K562 (cell line): ENCODE measurements at regions not wholly inside any gene's neighbourhood (a gene's known extent, or its start where the extent isn't known, plus 50 kb on each side); places are given as distances from the start of the nearest gene placed in this dataset.

Experiments
- ATAC-seq: fragments of 200-7000 bp; cut with Tn5 transposase; 3 replicates; pipeline ENCODE4 v1.9.1; 2020; ENCODE audit warnings: moderate library complexity
- BruUV-seq: library from RNA; stranded (reverse); fragments of 400-500 nt; replicated peaks from 2 replicates; lab custom pipeline; 2021; lab: Mats Ljungman, UMichigan
- CTCF ChIA-PET: fragments of 300-600 bp; formaldehyde crosslinking; extraction: SDS; loops from one replicate; lab custom pipeline; 2021; ENCODE audit warnings: low intra/inter-chr PET ratio; lab: Yijun Ruan, JAX
- POLR2A ChIA-PET: fragments of 300-600, 350-650 bp; sonication (Branson Sonifier 250); formaldehyde crosslinking; extraction: SDS; loops from one replicate; lab custom pipeline; 2021; ENCODE audit warnings: antibody characterized with exemption, inconsistent platforms; lab: Yijun Ruan, JAX
- DNase-seq, 4 experiments: peaks; one replicate each; pipeline versions ENCODE4 v3.0.0 to v3.0.0-alpha.2; 2011 to 2018; ENCODE audit warnings: low spot score in 3 of 4, mixed read lengths in 3 of 4; ENCODE audit errors: extremely low read depth in 1 of 4
- FAIRE-seq: peaks from 2 replicates; lab custom pipeline; 2011; peaks lifted over from hg19 to GRCh38; lab: Jason Lieb, UNC
- H2AFZ ChIP-seq: 2 replicates; pipeline ENCODE4 v1.6.0; 2011; ENCODE audit warnings: low read depth, low read length, control low read depth, inconsistent platforms
- H3K27ac ChIP-seq: fragments of 200-600 bp; 3 replicates; pipeline ENCODE4 v1.8.0; 2011; ENCODE audit warnings: low read depth, mild to moderate bottlenecking, control low read depth, inconsistent platforms, low read length, moderate library complexity, mixed read lengths; ENCODE audit errors: extremely low read depth
- H3K27me3 ChIP-seq, 2 experiments: fragments of 300-600 bp in 1 of 2; 2 replicates in 1 of 2; 3 replicates in 1 of 2; pipeline versions ENCODE4 v1.6.0 to v1.8.0; 2011; ENCODE audit warnings: inconsistent platforms in 2 of 2, low read length in 2 of 2, mild to moderate bottlenecking in 1 of 2, mixed read lengths in 1 of 2, moderate library complexity in 1 of 2; ENCODE audit not compliant: control insufficient read depth in 2 of 2, insufficient read depth in 2 of 2
- H3K36me3 ChIP-seq: fragments of 300-600 bp; 3 replicates; pipeline ENCODE4 v1.8.0; 2011; ENCODE audit warnings: mild to moderate bottlenecking, low read length, inconsistent platforms; ENCODE audit not compliant: control insufficient read depth, insufficient read depth
- H3K4me1 ChIP-seq, 2 experiments: fragments of 200-600 bp in 1 of 2; replicated peaks in 1 of 2; 2 replicates in 1 of 2; 3 replicates in 1 of 2; pipeline versions ENCODE4 v1.5.1 to v1.8.0; 2011; ENCODE audit warnings: inconsistent platforms in 2 of 2, low read length in 2 of 2, mild to moderate bottlenecking in 1 of 2, mixed read lengths in 1 of 2, moderate library complexity in 1 of 2; ENCODE audit not compliant: control insufficient read depth in 2 of 2, insufficient read depth in 2 of 2
- H3K4me2 ChIP-seq: 2 replicates; pipeline ENCODE4 v1.6.1; 2011; ENCODE audit warnings: low read length, control low read depth, inconsistent platforms, mixed read lengths; ENCODE audit not compliant: insufficient read depth
- H3K4me3 ChIP-seq: fragments of 200-600 bp; sonication (generic), shearing (Covaris generic); 2 replicates; pipeline ENCODE4 v1.5.1; 2016; ENCODE audit warnings: control low read depth, inconsistent platforms
- H3K79me2 ChIP-seq: fragments of 200-600 bp; 3 replicates; pipeline ENCODE4 v1.8.0; 2011; ENCODE audit warnings: low read length, inconsistent platforms; ENCODE audit not compliant: control insufficient read depth, insufficient read depth
- H3K9ac ChIP-seq, 2 experiments: 2 replicates each; pipeline versions ENCODE4 v1.6.0 to v1.6.1; 2011; ENCODE audit warnings: low read depth in 2 of 2, low read length in 2 of 2, control low read depth in 1 of 2, inconsistent platforms in 1 of 2, mild to moderate bottlenecking in 1 of 2, mixed read lengths in 1 of 2; ENCODE audit not compliant: insufficient read depth in 1 of 2
- H3K9me1 ChIP-seq: one replicate; pipeline ENCODE4 v1.6.0; 2011; ENCODE audit warnings: inconsistent platforms, mild to moderate bottlenecking, low read length, moderate library complexity; ENCODE audit not compliant: control insufficient read depth, insufficient read depth
- H3K9me3 ChIP-seq: replicated peaks from 2 replicates; pipeline ENCODE4 v1.5.1; 2011; ENCODE audit warnings: low read depth, low read length, inconsistent platforms; ENCODE audit not compliant: control insufficient read depth, insufficient read depth
- H4K20me1 ChIP-seq: replicated peaks from 2 replicates; pipeline ENCODE4 v1.6.1; 2011; ENCODE audit warnings: low read length, inconsistent platforms, mixed read lengths; ENCODE audit not compliant: control insufficient read depth, insufficient read depth
- CBFB ChIP-seq: sonication (generic); formaldehyde crosslinking; IDR thresholded peaks from 2 replicates; pipeline ENCODE4 v1.4.0; 2020; ENCODE audit warnings: mild to moderate bottlenecking, missing genetic modification reagents
- CREM ChIP-seq: IDR thresholded peaks from 2 replicates; pipeline ENCODE4 v1.6.1; 2014; ENCODE audit warnings: antibody characterized with exemption, low read depth
- DPF2 ChIP-seq: fragments of 450-650 bp; IDR thresholded peaks from 2 replicates; pipeline ENCODE4 v1.6.1; 2016
- MAFG ChIP-seq: fragments of 450-650 bp; conservative IDR thresholded peaks from 2 replicates; pipeline ENCODE4 v1.6.1; 2016; ENCODE audit warnings: missing genetic modification characterization, missing compliant biosample characterization
- ZBTB5 ChIP-seq: fragments of 450-650 bp; IDR thresholded peaks from 2 replicates; pipeline ENCODE4 v1.6.1; 2017; ENCODE audit warnings: antibody characterized with exemption
- in situ Hi-C: fragments of 300-500 bp; cut with MboI; formaldehyde crosslinking; loops from 4 replicates; pipeline ENCODE4 v1.15.0; 2018; ENCODE audit warnings: inconsistent platforms, mixed read lengths
- intact Hi-C: fragments of 100-400 bp; cut with micrococcal nuclease; formaldehyde crosslinking; loops from 2 replicates; pipeline ENCODE4 v1.14.2; 2022
- TF ChIP-seq, protein P1 (sequence below), 3 experiments: fragments of 200-800 bp in 1 of 3; fragments of 250-450 bp in 1 of 3; fragments of 450-650 bp in 1 of 3; sonication (Bioruptor Pico) in 1 of 3; sonication (Bioruptor generic) in 1 of 3; formaldehyde crosslinking in 1 of 3; IDR thresholded peaks; 2 replicates each; pipeline versions ENCODE4 v1.6.1 to v1.8.0; 2016 to 2022; ENCODE audit warnings: mild to moderate bottlenecking in 2 of 3, missing genetic modification characterization in 2 of 3, missing compliant biosample characterization in 1 of 3, moderate library complexity in 1 of 3

- no peak for DNase-seq
- intact Hi-C loops = no loop called here
- Histone ChIP-seq H3K27ac (no peak overlapping the region), H3K36me3 (no peaks in the 10 kb centered on the region), H4K20me1 (no peaks in the 10 kb centered on the region), H3K9ac (no peak overlapping the region), H2AFZ (no peak overlapping the region), H3K4me3 (no peak overlapping the region), H3K4me1 (no peaks in the 10 kb centered on the region), H3K79me2 (no peaks in the 10 kb centered on the region), H3K27me3 (no peaks in the 10 kb centered on the region), H3K4me2 (no peak overlapping the region), H3K9me1 (no peaks in the 10 kb centered on the region), H3K9me3 (no peaks in the 10 kb centered on the region)
- no peak for ATAC-seq
- TF ChIP-seq CREM = no peak
- no peak for TF ChIP-seq DPF2
- TF ChIP-seq CBFB (CRISPR knock-in tag) = no peak
- no peak for TF ChIP-seq MAFG (tag)
- TF ChIP-seq, protein P1, sequence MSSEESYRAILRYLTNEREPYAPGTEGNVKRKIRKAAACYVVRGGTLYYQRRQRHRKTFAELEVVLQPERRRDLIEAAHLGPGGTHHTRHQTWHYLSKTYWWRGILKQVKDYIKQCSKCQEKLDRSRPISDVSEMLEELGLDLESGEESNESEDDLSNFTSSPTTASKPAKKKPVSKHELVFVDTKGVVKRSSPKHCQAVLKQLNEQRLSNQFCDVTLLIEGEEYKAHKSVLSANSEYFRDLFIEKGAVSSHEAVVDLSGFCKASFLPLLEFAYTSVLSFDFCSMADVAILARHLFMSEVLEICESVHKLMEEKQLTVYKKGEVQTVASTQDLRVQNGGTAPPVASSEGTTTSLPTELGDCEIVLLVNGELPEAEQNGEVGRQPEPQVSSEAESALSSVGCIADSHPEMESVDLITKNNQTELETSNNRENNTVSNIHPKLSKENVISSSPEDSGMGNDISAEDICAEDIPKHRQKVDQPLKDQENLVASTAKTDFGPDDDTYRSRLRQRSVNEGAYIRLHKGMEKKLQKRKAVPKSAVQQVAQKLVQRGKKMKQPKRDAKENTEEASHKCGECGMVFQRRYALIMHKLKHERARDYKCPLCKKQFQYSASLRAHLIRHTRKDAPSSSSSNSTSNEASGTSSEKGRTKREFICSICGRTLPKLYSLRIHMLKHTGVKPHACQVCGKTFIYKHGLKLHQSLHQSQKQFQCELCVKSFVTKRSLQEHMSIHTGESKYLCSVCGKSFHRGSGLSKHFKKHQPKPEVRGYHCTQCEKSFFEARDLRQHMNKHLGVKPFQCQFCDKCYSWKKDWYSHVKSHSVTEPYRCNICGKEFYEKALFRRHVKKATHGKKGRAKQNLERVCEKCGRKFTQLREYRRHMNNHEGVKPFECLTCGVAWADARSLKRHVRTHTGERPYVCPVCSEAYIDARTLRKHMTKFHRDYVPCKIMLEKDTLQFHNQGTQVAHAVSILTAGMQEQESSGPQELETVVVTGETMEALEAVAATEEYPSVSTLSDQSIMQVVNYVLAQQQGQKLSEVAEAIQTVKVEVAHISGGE (CRISPR knock-in tag; IDR thresholded peaks at IDR 0.05) = no peak
- TF ChIP-seq ZBTB5 = no peak
- ChIA-PET POLR2A (no interaction called here), CTCF (no interaction called here)
- no peak for FAIRE-seq
- BruUV-seq = no TSS peak
- in situ Hi-C loops = no loop called here
Observed at GRCh38 chr13:58087566-58087965, 456.0 kb downstream of the PCDH17 start.
